ENCODE measurements at regions not wholly inside any gene's neighbourhood (a gene's known extent, or its start where the extent isn't known, plus 50 kb on each side); places are given as distances from the start of the nearest gene placed in this dataset.
"Not testable (repeated sequence)": the region's sequence is repeated elsewhere in the genome, so short reads cannot be mapped to it uniquely, and the experiment has no call there.

DNA sequence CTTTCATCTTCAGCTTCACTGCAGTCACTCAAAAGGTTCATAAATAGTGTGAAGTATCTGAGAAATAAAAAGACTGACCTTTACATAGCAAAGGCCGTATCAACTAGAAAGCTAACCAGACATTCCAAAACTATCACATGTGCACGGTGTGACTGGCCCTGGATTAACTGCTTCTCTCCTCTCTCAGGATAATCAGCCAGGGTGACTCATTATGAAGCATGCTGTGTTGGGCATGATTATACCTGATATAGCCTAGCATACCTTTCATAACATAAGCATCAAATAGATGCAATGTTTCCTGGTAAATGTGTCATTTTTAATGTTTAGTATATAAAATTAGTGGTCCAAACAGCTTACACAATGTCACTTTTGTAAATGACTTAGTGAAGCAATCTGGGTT is 63.2 kb upstream of the POTEB2 start:
- not testable (repeated sequence) for TF ChIP-seq CTCF, POLR2A, EP300 (IDR thresholded peaks at IDR 0.05)
